ENCODE measurements at regions not wholly inside any gene's neighbourhood (a gene's known extent, or its start where the extent isn't known, plus 50 kb on each side); places are given as distances from the start of the nearest gene placed in this dataset.

GRCh38 chr1:229208481-229208880 lies 62.4 kb upstream of the RAB4A start:
- TF ChIP-seq EP300 (IDR thresholded peaks at IDR 0.05) (no peak), POLR2A (IDR thresholded peaks at IDR 0.05) (no peak), CTCF (IDR thresholded peaks at IDR 0.05) (no peak)
